ENCODE measurements at regions not wholly inside any gene's neighbourhood (a gene's known extent, or its start where the extent isn't known, plus 50 kb on each side); places are given as distances from the start of the nearest gene placed in this dataset.

DNA sequence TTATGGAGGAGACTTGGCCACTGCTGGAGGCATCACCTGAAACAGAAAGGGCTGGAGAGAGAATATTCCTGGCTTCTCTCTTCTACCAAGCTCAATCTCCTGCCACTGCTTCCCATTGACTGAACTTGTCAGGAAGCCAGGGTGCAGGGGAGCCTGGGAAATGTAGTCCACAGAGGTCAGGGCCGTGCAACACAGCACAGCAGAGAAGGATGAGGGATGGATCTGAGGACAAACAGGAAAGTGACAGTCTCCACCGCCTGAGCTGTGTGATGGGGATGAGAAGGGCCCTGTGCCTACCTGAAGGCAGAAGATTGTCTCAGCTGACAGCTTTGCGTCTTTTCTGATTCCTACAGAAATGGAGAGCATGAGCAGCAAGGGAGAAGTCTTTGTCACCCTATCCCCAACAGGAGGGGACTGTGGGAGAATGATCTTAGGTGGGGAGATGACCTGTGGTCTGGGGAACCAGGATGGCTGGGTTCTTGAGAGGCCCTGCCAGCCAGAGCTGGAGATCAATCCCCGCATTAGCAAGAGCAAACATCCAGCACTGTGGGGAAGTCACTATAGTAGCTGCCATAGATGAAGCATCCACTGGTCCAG lies 114.2 kb downstream of the SNX5 start (continued):
- TF ChIP-seq, protein P1, sequence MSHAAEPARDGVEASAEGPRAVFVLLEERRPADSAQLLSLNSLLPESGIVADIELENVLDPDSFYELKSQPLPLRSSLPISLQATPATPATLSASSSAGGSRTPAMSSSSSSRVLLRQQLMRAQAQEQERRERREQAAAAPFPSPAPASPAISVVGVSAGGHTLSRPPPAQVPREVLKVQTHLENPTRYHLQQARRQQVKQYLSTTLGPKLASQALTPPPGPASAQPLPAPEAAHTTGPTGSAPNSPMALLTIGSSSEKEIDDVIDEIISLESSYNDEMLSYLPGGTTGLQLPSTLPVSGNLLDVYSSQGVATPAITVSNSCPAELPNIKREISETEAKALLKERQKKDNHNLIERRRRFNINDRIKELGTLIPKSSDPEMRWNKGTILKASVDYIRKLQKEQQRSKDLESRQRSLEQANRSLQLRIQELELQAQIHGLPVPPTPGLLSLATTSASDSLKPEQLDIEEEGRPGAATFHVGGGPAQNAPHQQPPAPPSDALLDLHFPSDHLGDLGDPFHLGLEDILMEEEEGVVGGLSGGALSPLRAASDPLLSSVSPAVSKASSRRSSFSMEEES (CRISPR knock-in tag; IDR thresholded peaks at IDR 0.05) = 0 out of 2 replicates have a peak, but pooled peaks have one; percentile 47
- 0 out of 2 replicates have a peak, but pooled peaks have one; percentile 25 for TF ChIP-seq THYN1 (CRISPR knock-in tag; IDR thresholded peaks at IDR 0.05; ENCODE audit: borderline replicate concordance, low read depth)
- 0 out of 2 replicates have a peak, but pooled peaks have one; percentile 35 for TF ChIP-seq ZNF451 (CRISPR knock-in tag; IDR thresholded peaks at IDR 0.05)
- TF ChIP-seq KAT8 (CRISPR knock-in tag; IDR thresholded peaks at IDR 0.05) = peak; percentile 55; the same call in 1 of the 2 replicates
- 0 out of 2 replicates have a peak, but pooled peaks have one; percentile 12 for TF ChIP-seq SMC3 (IDR thresholded peaks at IDR 0.05; ENCODE audit: low read length)
- TF ChIP-seq, protein P2, sequence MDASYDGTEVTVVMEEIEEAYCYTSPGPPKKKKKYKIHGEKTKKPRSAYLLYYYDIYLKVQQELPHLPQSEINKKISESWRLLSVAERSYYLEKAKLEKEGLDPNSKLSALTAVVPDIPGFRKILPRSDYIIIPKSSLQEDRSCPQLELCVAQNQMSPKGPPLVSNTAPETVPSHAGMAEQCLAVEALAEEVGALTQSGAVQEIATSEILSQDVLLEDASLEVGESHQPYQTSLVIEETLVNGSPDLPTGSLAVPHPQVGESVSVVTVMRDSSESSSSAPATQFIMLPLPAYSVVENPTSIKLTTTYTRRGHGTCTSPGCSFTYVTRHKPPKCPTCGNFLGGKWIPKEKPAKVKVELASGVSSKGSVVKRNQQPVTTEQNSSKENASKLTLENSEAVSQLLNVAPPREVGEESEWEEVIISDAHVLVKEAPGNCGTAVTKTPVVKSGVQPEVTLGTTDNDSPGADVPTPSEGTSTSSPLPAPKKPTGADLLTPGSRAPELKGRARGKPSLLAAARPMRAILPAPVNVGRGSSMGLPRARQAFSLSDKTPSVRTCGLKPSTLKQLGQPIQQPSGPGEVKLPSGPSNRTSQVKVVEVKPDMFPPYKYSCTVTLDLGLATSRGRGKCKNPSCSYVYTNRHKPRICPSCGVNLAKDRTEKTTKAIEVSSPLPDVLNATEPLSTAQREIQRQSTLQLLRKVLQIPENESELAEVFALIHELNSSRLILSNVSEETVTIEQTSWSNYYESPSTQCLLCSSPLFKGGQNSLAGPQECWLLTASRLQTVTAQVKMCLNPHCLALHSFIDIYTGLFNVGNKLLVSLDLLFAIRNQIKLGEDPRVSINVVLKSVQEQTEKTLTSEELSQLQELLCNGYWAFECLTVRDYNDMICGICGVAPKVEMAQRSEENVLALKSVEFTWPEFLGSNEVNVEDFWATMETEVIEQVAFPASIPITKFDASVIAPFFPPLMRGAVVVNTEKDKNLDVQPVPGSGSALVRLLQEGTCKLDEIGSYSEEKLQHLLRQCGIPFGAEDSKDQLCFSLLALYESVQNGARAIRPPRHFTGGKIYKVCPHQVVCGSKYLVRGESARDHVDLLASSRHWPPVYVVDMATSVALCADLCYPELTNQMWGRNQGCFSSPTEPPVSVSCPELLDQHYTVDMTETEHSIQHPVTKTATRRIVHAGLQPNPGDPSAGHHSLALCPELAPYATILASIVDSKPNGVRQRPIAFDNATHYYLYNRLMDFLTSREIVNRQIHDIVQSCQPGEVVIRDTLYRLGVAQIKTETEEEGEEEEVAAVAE (CRISPR knock-in tag; IDR thresholded peaks at IDR 0.05; ENCODE audit: borderline replicate concordance) = peak; percentile 90; the same call in 1 of the 2 replicates
- TF ChIP-seq ZNF598 (CRISPR knock-in tag; IDR thresholded peaks at IDR 0.05; ENCODE audit: borderline replicate concordance) = no peak; the same call in 1 of the 2 replicates
- no peak for TF ChIP-seq MTF2 (CRISPR knock-in tag; IDR thresholded peaks at IDR 0.05; ENCODE audit: borderline replicate concordance)
- TF ChIP-seq, protein P3, sequence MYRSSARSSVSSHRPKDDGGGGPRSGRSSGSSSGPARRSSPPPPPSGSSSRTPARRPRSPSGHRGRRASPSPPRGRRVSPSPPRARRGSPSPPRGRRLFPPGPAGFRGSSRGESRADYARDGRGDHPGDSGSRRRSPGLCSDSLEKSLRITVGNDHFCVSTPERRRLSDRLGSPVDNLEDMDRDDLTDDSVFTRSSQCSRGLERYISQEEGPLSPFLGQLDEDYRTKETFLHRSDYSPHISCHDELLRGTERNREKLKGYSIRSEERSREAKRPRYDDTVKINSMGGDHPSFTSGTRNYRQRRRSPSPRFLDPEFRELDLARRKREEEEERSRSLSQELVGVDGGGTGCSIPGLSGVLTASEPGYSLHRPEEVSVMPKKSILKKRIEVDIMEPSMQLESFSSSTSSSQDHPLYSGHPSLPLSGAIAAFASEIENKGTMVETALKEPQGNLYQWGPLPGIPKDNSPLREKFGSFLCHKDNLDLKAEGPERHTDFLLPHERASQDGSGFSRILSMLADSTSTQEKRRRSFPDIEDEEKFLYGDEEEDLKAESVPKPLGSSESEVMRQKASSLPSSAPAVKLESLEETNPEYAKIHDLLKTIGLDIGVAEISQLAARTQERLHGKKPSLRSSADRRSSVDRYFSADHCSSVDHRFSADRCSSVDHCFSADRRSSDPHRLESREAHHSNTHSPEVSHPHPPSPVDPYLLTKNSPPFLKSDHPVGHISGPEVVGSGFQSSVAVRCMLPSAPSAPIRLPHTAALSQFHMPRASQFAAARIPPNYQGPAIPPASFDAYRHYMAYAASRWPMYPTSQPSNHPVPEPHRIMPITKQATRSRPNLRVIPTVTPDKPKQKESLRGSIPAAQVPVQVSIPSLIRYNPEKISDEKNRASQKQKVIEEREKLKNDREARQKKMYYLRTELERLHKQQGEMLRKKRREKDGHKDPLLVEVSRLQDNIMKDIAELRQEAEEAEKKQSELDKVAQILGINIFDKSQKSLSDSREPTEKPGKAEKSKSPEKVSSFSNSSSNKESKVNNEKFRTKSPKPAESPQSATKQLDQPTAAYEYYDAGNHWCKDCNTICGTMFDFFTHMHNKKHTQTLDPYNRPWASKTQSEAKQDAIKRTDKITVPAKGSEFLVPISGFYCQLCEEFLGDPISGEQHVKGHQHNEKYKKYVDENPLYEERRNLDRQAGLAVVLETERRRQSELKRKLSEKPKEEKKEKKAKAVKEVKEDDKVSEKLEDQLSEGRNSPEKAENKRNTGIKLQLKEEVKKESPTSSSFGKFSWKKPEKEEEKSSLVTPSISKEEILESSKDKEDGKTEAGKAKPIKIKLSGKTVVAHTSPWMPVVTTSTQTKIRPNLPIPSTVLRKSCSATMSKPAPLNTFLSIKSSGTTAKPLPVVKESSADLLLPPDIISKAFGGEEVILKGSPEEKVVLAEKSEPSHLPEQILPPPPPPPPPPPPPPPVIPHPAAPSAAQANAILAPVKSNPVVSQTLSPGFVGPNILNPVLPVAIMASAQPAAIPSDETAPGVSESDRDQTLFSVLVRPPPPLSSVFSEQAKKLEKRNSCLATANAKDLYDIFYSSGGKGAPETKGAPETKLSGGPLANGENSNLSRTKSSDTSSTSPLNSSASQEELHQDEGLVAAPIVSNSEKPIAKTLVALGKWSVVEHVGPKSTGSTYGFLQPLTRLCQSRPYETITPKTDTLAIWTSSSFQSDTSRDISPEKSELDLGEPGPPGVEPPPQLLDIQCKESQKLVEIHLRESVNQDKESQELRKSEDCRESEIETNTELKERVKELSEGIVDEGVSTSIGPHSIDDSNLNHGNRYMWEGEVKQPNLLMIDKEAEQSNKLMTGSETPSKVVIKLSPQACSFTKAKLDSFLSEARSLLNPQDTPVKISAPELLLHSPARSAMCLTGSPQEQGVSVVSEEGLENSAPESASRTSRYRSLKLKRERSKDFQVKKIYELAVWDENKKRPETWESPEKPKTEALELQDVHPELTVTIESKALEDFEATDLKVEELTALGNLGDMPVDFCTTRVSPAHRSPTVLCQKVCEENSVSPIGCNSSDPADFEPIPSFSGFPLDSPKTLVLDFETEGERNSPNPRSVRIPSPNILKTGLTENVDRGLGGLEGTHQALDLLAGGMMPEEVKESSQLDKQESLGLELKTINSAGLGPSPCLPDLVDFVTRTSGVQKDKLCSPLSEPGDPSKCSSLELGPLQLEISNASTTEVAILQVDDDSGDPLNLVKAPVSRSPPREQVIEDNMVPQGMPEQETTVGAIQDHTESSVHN (CRISPR knock-in tag; IDR thresholded peaks at IDR 0.05) = peak; percentile 91; the same call in 1 of the 2 replicates
- peak; percentile 74; the same call in 1 of the 2 replicates for TF ChIP-seq ZNF567 (CRISPR knock-in tag; IDR thresholded peaks at IDR 0.05; ENCODE audit: borderline replicate concordance)
- TF ChIP-seq, protein P4, sequence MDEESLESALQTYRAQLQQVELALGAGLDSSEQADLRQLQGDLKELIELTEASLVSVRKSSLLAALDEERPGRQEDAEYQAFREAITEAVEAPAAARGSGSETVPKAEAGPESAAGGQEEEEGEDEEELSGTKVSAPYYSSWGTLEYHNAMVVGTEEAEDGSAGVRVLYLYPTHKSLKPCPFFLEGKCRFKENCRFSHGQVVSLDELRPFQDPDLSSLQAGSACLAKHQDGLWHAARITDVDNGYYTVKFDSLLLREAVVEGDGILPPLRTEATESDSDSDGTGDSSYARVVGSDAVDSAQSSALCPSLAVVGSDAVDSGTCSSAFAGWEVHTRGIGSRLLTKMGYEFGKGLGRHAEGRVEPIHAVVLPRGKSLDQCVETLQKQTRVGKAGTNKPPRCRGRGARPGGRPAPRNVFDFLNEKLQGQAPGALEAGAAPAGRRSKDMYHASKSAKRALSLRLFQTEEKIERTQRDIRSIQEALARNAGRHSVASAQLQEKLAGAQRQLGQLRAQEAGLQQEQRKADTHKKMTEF (CRISPR knock-in tag; IDR thresholded peaks at IDR 0.05) = peak; percentile 48
- no peak for TF ChIP-seq ZNF101 (CRISPR knock-in tag; IDR thresholded peaks at IDR 0.05; ENCODE audit: borderline replicate concordance, low read depth)

All from HepG2 (cell line).